ENCODE measurements at regions not wholly inside any gene's neighbourhood (a gene's known extent, or its start where the extent isn't known, plus 50 kb on each side); places are given as distances from the start of the nearest gene placed in this dataset.

GRCh38 chr14:104267895-104268294, 129.5 kb downstream of the KIF26A start (continued):
- no peak for TF ChIP-seq ZNF462 (CRISPR knock-in tag; IDR thresholded peaks at IDR 0.05)
- no peak for TF ChIP-seq JUNB (IDR thresholded peaks at IDR 0.05; ENCODE audit: unreplicated experiment)

- Mint-ChIP-seq H3K4me1 (peaks cover 15% of the 10 kb centered on the region), H3K9me3 (peaks cover 2% of the 10 kb centered on the region; the same call in 1 of the 3 replicates), H3K36me3 (ENCODE audit: low read depth) (no peaks in the 10 kb centered on the region; the same call in 2 of the 3 replicates), H3K4me3 (no peak overlapping the region), H3K27me3 (ENCODE audit: insufficient read depth, low read depth, poor library complexity) (peaks cover 9% of the 10 kb centered on the region), H3K27ac (no peak overlapping the region)
- DNase-seq (ENCODE audit: low spot score) (no peak), ATAC-seq (no peak)
- H3K9me2 ChIP-seq (ENCODE audit: insufficient read depth) = no peaks in the 10 kb centered on the region
- no peaks in the 10 kb centered on the region for H4K20me1 ChIP-seq (replicated peaks; ENCODE audit: insufficient read depth)
- no peak overlapping the region for H3K4me2 ChIP-seq
- no peaks in the 10 kb centered on the region for H3K4me1 ChIP-seq (ENCODE audit: insufficient read depth)
- no peaks in the 10 kb centered on the region for H3K79me2 ChIP-seq (replicated peaks; ENCODE audit: insufficient read depth)
- no peak overlapping the region for H3K4me3 ChIP-seq
- no peaks in the 10 kb centered on the region for H3F3A ChIP-seq (replicated peaks; ENCODE audit: low read depth)
- H2AFZ ChIP-seq = no peak overlapping the region
- no peaks in the 10 kb centered on the region for H3K27me3 ChIP-seq (ENCODE audit: insufficient read depth)
- H3K27ac ChIP-seq (ENCODE audit: low read depth) = no peak overlapping the region
- H3K36me3 ChIP-seq (ENCODE audit: insufficient read depth) = no peaks in the 10 kb centered on the region
- TF ChIP-seq CTCF (conservative IDR thresholded peaks at IDR 0.05; ENCODE audit: low read depth in 2 of 2) (no peak), JUNB (IDR thresholded peaks at IDR 0.05; ENCODE audit: unreplicated experiment) (no peak), ZNF331 (CRISPR knock-in tag; IDR thresholded peaks at IDR 0.05; ENCODE audit: low read depth) (no peak), STAT1 (IDR thresholded peaks at IDR 0.05; ENCODE audit: unreplicated experiment) (no peak), EZH2 (IDR thresholded peaks at IDR 0.05; ENCODE audit: low read depth, unreplicated experiment) (no peak), ETS1 (IDR thresholded peaks at IDR 0.05) (no peak), REST (IDR thresholded peaks at IDR 0.05; ENCODE audit: unreplicated experiment) (no peak), ZNF114 (CRISPR knock-in tag; IDR thresholded peaks at IDR 0.05) (no peak), EZH2phosphoT487 (IDR thresholded peaks at IDR 0.05; ENCODE audit: unreplicated experiment) (no peak), NANOG (IDR thresholded peaks at IDR 0.05; ENCODE audit: borderline replicate concordance) (no peak), CREB1 (CRISPR knock-in tag; IDR thresholded peaks at IDR 0.05; ENCODE audit: low read depth) (no peak), POLR2AphosphoS5 (IDR thresholded peaks at IDR 0.05; ENCODE audit: low read depth) (no peak)
These were observed 129.9 kb downstream of the KIF26A start for GRCh38 chr14:104268295-104268694.

Measured in GM23338 (cell line).